ENCODE measurements at regions not wholly inside any gene's neighbourhood (a gene's known extent, or its start where the extent isn't known, plus 50 kb on each side); places are given as distances from the start of the nearest gene placed in this dataset.

DNA sequence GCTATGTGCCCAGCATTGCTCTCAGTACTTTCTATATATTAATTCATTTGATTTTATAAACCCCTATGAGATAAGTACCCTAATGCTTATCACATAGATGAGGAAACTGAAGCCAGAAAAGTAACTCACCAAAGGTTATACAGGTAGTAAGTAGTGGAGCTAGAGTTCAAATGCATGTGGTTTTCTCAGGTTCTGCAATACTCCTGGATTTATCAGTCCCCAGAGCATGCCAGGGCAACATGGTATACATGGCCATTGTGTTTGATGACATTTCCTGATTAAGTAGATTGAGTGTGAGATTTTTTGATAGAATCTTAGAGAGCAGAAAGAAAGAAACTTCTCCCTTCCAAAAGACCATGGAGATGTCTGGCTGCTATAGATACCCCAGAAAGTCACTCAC lies 233.1 kb downstream of the IKZF2 start:
- H3K4me3 ChIP-seq = no peak overlapping the region
- H3K27me3 ChIP-seq (ENCODE audit: control insufficient read depth in 2 of 2, insufficient read depth in 2 of 2, low read length in 2 of 2) = no peaks in the 10 kb centered on the region
- ATAC-seq (no peak), DNase-seq (ENCODE audit: extremely low read depth in 1 of 4, low spot score in 3 of 4) (no peak), FAIRE-seq (no peak)
- POLR2A ChIA-PET = no interaction called here
- H3K4me1 ChIP-seq (replicated peaks in 1 of 2; ENCODE audit: control insufficient read depth in 2 of 2, insufficient read depth in 2 of 2, low read length in 2 of 2) = no peaks in the 10 kb centered on the region
- H3K36me3 ChIP-seq (ENCODE audit: control insufficient read depth, insufficient read depth, low read length) = no peaks in the 10 kb centered on the region
- CTCF ChIA-PET (ENCODE audit: low intra/inter-chr PET ratio) = no interaction called here
- no TSS peak for BruUV-seq (replicated peaks)
- H3K9ac ChIP-seq (ENCODE audit: insufficient read depth in 1 of 2, low read depth in 2 of 2, low read length in 2 of 2) = no peak overlapping the region
- no peaks in the 10 kb centered on the region for H3K9me1 ChIP-seq (ENCODE audit: control insufficient read depth, insufficient read depth, low read length)
- intact Hi-C loops (cut with micrococcal nuclease) (no loop called here), in situ Hi-C loops (cut with MboI) (no loop called here)
- no peak overlapping the region for H3K4me2 ChIP-seq (ENCODE audit: insufficient read depth, low read length)
- H4K20me1 ChIP-seq (replicated peaks; ENCODE audit: control insufficient read depth, insufficient read depth, low read length) = no peaks in the 10 kb centered on the region
- H3K79me2 ChIP-seq (ENCODE audit: control insufficient read depth, insufficient read depth, low read length) = no peaks in the 10 kb centered on the region
- no peak overlapping the region for H2AFZ ChIP-seq (ENCODE audit: low read depth, low read length)
- H3K27ac ChIP-seq (ENCODE audit: extremely low read depth, low read depth, low read length) = no peak overlapping the region
- no peaks in the 10 kb centered on the region; the same call in 1 of the 2 replicates for H3K9me3 ChIP-seq (replicated peaks; ENCODE audit: control insufficient read depth, insufficient read depth, low read depth, low read length)
- TF ChIP-seq, protein P1, sequence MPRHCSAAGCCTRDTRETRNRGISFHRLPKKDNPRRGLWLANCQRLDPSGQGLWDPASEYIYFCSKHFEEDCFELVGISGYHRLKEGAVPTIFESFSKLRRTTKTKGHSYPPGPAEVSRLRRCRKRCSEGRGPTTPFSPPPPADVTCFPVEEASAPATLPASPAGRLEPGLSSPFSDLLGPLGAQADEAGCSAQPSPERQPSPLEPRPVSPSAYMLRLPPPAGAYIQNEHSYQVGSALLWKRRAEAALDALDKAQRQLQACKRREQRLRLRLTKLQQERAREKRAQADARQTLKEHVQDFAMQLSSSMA (CRISPR knock-in tag; IDR thresholded peaks at IDR 0.05) = no peak
- TF ChIP-seq ZNF23 (CRISPR knock-in tag; IDR thresholded peaks at IDR 0.05) = no peak
- TF ChIP-seq ESRRA (IDR thresholded peaks at IDR 0.05; ENCODE audit: borderline replicate concordance, low read depth) = no peak
- no peak for TF ChIP-seq CREB1 (IDR thresholded peaks at IDR 0.05)
- no peak for TF ChIP-seq CREB1 (CRISPR knock-in tag; IDR thresholded peaks at IDR 0.05)
- TF ChIP-seq, protein P2, sequence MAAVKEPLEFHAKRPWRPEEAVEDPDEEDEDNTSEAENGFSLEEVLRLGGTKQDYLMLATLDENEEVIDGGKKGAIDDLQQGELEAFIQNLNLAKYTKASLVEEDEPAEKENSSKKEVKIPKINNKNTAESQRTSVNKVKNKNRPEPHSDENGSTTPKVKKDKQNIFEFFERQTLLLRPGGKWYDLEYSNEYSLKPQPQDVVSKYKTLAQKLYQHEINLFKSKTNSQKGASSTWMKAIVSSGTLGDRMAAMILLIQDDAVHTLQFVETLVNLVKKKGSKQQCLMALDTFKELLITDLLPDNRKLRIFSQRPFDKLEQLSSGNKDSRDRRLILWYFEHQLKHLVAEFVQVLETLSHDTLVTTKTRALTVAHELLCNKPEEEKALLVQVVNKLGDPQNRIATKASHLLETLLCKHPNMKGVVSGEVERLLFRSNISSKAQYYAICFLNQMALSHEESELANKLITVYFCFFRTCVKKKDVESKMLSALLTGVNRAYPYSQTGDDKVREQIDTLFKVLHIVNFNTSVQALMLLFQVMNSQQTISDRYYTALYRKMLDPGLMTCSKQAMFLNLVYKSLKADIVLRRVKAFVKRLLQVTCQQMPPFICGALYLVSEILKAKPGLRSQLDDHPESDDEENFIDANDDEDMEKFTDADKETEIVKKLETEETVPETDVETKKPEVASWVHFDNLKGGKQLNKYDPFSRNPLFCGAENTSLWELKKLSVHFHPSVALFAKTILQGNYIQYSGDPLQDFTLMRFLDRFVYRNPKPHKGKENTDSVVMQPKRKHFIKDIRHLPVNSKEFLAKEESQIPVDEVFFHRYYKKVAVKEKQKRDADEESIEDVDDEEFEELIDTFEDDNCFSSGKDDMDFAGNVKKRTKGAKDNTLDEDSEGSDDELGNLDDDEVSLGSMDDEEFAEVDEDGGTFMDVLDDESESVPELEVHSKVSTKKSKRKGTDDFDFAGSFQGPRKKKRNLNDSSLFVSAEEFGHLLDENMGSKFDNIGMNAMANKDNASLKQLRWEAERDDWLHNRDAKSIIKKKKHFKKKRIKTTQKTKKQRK (IDR thresholded peaks at IDR 0.05; ENCODE audit: borderline replicate concordance, low read depth, low read length) = no peak
- no peak for TF ChIP-seq NCOA4 (IDR thresholded peaks at IDR 0.05; ENCODE audit: partially characterized antibody)
- TF ChIP-seq, protein P3, sequence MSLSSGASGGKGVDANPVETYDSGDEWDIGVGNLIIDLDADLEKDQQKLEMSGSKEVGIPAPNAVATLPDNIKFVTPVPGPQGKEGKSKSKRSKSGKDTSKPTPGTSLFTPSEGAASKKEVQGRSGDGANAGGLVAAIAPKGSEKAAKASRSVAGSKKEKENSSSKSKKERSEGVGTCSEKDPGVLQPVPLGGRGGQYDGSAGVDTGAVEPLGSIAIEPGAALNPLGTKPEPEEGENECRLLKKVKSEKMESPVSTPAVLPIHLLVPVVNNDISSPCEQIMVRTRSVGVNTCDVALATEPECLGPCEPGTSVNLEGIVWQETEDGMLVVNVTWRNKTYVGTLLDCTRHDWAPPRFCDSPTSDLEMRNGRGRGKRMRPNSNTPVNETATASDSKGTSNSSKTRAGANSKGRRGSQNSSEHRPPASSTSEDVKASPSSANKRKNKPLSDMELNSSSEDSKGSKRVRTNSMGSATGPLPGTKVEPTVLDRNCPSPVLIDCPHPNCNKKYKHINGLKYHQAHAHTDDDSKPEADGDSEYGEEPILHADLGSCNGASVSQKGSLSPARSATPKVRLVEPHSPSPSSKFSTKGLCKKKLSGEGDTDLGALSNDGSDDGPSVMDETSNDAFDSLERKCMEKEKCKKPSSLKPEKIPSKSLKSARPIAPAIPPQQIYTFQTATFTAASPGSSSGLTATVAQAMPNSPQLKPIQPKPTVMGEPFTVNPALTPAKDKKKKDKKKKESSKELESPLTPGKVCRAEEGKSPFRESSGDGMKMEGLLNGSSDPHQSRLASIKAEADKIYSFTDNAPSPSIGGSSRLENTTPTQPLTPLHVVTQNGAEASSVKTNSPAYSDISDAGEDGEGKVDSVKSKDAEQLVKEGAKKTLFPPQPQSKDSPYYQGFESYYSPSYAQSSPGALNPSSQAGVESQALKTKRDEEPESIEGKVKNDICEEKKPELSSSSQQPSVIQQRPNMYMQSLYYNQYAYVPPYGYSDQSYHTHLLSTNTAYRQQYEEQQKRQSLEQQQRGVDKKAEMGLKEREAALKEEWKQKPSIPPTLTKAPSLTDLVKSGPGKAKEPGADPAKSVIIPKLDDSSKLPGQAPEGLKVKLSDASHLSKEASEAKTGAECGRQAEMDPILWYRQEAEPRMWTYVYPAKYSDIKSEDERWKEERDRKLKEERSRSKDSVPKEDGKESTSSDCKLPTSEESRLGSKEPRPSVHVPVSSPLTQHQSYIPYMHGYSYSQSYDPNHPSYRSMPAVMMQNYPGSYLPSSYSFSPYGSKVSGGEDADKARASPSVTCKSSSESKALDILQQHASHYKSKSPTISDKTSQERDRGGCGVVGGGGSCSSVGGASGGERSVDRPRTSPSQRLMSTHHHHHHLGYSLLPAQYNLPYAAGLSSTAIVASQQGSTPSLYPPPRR (CRISPR knock-in tag; IDR thresholded peaks at IDR 0.05; ENCODE audit: borderline replicate concordance) = no peak
- TF ChIP-seq SP1 (CRISPR knock-in tag; IDR thresholded peaks at IDR 0.05) = no peak
- no peak for TF ChIP-seq MTA3 (IDR thresholded peaks at IDR 0.05; ENCODE audit: borderline replicate concordance)
- TF ChIP-seq CCAR2 (IDR thresholded peaks at IDR 0.05; ENCODE audit: low read depth, low read length) = no peak

Data from K562 (cell line).